Peyer's patch (tissue), 4 donors: ENCODE measurements at regions not wholly inside any gene's neighbourhood (a gene's known extent, or its start where the extent isn't known, plus 50 kb on each side); places are given as distances from the start of the nearest gene placed in this dataset.

Experiments used
- POLR2A ChIP-seq, 2 donors: fragments of 450-650 bp; IDR thresholded peaks; one replicate each; pipeline ENCODE4 v1.5.1; 2017; ENCODE audit warnings: antibody characterized with exemption in 2 of 2, mild to moderate bottlenecking in 2 of 2, moderate library complexity in 2 of 2
- TF ChIP-seq, protein P1 (sequence below), 6 experiments: fragments of 450-650 bp in 4 of 6; fragments of 200-600 bp in 2 of 6; sonication (generic) in 1 of 6; IDR thresholded peaks; one replicate each; pipeline ENCODE4 v1.5.1; 2017 to 2019; ENCODE audit warnings: antibody characterized with exemption in 6 of 6, mild to moderate bottlenecking in 3 of 6, moderate library complexity in 1 of 6

DNA sequence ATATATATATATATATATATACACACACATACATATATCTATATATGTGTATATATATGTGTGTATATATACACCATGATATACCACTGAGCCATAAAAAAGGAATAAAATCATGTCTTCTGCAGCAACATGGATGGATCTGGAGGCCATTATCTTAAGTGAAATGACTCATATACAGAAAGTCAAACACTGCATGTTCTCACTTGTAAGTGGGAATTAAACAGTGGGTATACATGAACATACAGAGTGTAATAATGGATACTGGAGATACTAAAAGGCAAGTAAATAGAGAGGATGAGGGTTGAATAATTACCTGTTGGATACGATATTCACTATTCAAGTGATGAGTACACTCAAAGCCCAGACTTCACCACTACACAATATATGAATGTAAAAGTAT lies 332.6 kb downstream of the SLITRK1 start:
- TF ChIP-seq, protein P1, sequence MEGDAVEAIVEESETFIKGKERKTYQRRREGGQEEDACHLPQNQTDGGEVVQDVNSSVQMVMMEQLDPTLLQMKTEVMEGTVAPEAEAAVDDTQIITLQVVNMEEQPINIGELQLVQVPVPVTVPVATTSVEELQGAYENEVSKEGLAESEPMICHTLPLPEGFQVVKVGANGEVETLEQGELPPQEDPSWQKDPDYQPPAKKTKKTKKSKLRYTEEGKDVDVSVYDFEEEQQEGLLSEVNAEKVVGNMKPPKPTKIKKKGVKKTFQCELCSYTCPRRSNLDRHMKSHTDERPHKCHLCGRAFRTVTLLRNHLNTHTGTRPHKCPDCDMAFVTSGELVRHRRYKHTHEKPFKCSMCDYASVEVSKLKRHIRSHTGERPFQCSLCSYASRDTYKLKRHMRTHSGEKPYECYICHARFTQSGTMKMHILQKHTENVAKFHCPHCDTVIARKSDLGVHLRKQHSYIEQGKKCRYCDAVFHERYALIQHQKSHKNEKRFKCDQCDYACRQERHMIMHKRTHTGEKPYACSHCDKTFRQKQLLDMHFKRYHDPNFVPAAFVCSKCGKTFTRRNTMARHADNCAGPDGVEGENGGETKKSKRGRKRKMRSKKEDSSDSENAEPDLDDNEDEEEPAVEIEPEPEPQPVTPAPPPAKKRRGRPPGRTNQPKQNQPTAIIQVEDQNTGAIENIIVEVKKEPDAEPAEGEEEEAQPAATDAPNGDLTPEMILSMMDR (IDR thresholded peaks at IDR 0.05), result no peak
- TF ChIP-seq POLR2A (IDR thresholded peaks at IDR 0.05), result no peak
